ENCODE measurements at regions not wholly inside any gene's neighbourhood (a gene's known extent, or its start where the extent isn't known, plus 50 kb on each side); places are given as distances from the start of the nearest gene placed in this dataset.

GRCh38 chr18:40995529-40995928 lies 959.5 kb upstream of the PIK3C3 start:
- H3K4me1 ChIP-seq (ENCODE audit: control insufficient read depth, insufficient read depth, low read length), result no peaks in the 10 kb centered on the region
- Mint-ChIP-seq H3K9me3 (peaks cover 16 to 22% of the 10 kb centered on the region in 2 donors), H3K27ac (no peak overlapping the region), H3K4me3 (no peak overlapping the region), H3K4me1 (no peaks in the 10 kb centered on the region), H3K36me3 (peaks cover 6% of the 10 kb centered on the region), H3K27me3 (ENCODE audit: low read depth in 2 of 2) (no peaks in the 10 kb centered on the region)
- no peaks in the 10 kb centered on the region for H3K36me3 ChIP-seq (ENCODE audit: control insufficient read depth, insufficient read depth, low read length)
- H3K27me3 ChIP-seq (ENCODE audit: control insufficient read depth, insufficient read depth, low read length), result no peaks in the 10 kb centered on the region
- intact Hi-C loops (cut with micrococcal nuclease), result no loop called here
- no peak for DNase-seq
- H3K4me3 ChIP-seq (ENCODE audit: low read length), result no peak overlapping the region
- WGBS (ENCODE audit: insufficient coverage), result no CpG with 5 or more reads among the region's 1 CpG
- no peak for TF ChIP-seq CTCF (IDR thresholded peaks at IDR 0.05)
- H3K27ac ChIP-seq (ENCODE audit: low read length), result no peak overlapping the region
- no peaks in the 10 kb centered on the region for H3K9me3 ChIP-seq (ENCODE audit: control insufficient read depth, insufficient read depth, low read length)
- no peak for ATAC-seq

DNA sequence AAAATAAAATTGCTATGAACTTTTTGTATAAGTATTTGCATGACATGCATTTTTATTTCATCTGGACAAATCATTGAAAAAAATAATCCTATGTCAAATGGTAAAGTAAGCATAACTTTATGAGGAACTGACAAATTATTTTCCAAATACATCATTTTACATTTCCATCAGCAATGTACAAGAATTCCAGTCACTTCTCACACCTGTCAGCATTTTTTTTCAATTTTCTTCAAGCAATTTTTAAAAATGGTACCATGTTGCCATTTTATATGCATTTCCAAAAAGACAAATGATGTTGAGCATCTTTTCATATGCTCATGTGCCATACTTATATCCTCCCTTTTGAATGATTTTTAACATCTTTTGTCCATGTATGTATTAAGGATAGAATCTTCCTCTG lies 961.7 kb upstream of the PIK3C3 start:
- no peaks in the 10 kb centered on the region for H3K9me3 ChIP-seq (ENCODE audit: control insufficient read depth, insufficient read depth, low read length)

GRCh38 chr18:40987581-40987980 lies 967.5 kb upstream of the PIK3C3 start:
- no peak for TF ChIP-seq CTCF (IDR thresholded peaks at IDR 0.05)
- no peaks in the 10 kb centered on the region for H3K27me3 Mint-ChIP-seq (ENCODE audit: low read depth in 2 of 2)
- H3K27me3 ChIP-seq (ENCODE audit: control insufficient read depth, insufficient read depth, low read length), result no peaks in the 10 kb centered on the region
- H3K4me1 Mint-ChIP-seq, result no peaks in the 10 kb centered on the region
- H3K36me3 Mint-ChIP-seq, result no peaks in the 10 kb centered on the region
- H3K4me3 Mint-ChIP-seq, result no peak overlapping the region
- H3K9me3 ChIP-seq (ENCODE audit: control insufficient read depth, insufficient read depth, low read length), result peaks cover 3% of the 10 kb centered on the region
- no peak overlapping the region for H3K27ac Mint-ChIP-seq
- H3K4me1 ChIP-seq (ENCODE audit: control insufficient read depth, insufficient read depth, low read length), result no peaks in the 10 kb centered on the region
- H3K36me3 ChIP-seq (ENCODE audit: control insufficient read depth, insufficient read depth, low read length), result no peaks in the 10 kb centered on the region
- peaks cover 8 to 20% of the 10 kb centered on the region in 2 donors for H3K9me3 Mint-ChIP-seq
- ATAC-seq (no peak), DNase-seq (no peak)
- no peak overlapping the region for H3K4me3 ChIP-seq (ENCODE audit: low read length)
- 100% methylated on average over 1 of the region's 1 CpG for WGBS (ENCODE audit: insufficient coverage)
- no peak overlapping the region for H3K27ac ChIP-seq (ENCODE audit: low read length)
- intact Hi-C loops (cut with micrococcal nuclease), result no loop called here

More for the DNA sequence above, 961.7 kb upstream of the PIK3C3 start:
- Mint-ChIP-seq H3K4me3 (no peak overlapping the region), H3K4me1 (no peaks in the 10 kb centered on the region), H3K9me3 (peaks cover 12 to 16% of the 10 kb centered on the region in 2 donors), H3K27me3 (ENCODE audit: low read depth in 2 of 2) (no peaks in the 10 kb centered on the region), H3K36me3 (peaks cover 6% of the 10 kb centered on the region), H3K27ac (no peak overlapping the region)
- no peaks in the 10 kb centered on the region for H3K36me3 ChIP-seq (ENCODE audit: control insufficient read depth, insufficient read depth, low read length)
- ATAC-seq (no peak), DNase-seq (no peak)
- H3K27me3 ChIP-seq (ENCODE audit: control insufficient read depth, insufficient read depth, low read length), result no peaks in the 10 kb centered on the region
- no peak overlapping the region for H3K4me3 ChIP-seq (ENCODE audit: low read length)
- TF ChIP-seq CTCF (IDR thresholded peaks at IDR 0.05), result no peak
- intact Hi-C loops (cut with micrococcal nuclease), result no loop called here
- H3K4me1 ChIP-seq (ENCODE audit: control insufficient read depth, insufficient read depth, low read length), result no peaks in the 10 kb centered on the region
- no peak overlapping the region for H3K27ac ChIP-seq (ENCODE audit: low read length)

GRCh38 chr18:40985436-40985835 lies 969.6 kb upstream of the PIK3C3 start:
- no peak overlapping the region for H3K4me3 ChIP-seq (ENCODE audit: low read length)
- ATAC-seq (no peak), DNase-seq (no peak)
- no peaks in the 10 kb centered on the region for H3K27me3 Mint-ChIP-seq (ENCODE audit: low read depth in 2 of 2)
- no peaks in the 10 kb centered on the region for H3K27me3 ChIP-seq (ENCODE audit: control insufficient read depth, insufficient read depth, low read length)
- no peaks in the 10 kb centered on the region for H3K4me1 ChIP-seq (ENCODE audit: control insufficient read depth, insufficient read depth, low read length)
- no peaks in the 10 kb centered on the region for H3K36me3 Mint-ChIP-seq
- no peak overlapping the region for H3K27ac Mint-ChIP-seq
- H3K4me3 Mint-ChIP-seq, result no peak overlapping the region
- H3K4me1 Mint-ChIP-seq, result no peaks in the 10 kb centered on the region
- no peaks in the 10 kb centered on the region for H3K36me3 ChIP-seq (ENCODE audit: control insufficient read depth, insufficient read depth, low read length)
- no peak overlapping the region for H3K27ac ChIP-seq (ENCODE audit: low read length)
- intact Hi-C loops (cut with micrococcal nuclease), result no loop called here
- WGBS (ENCODE audit: insufficient coverage), result 70% methylated on average over 5 of the region's 5 CpGs
- H3K9me3 Mint-ChIP-seq, result peaks cover 5 to 18% of the 10 kb centered on the region in 2 donors
- peaks cover 3% of the 10 kb centered on the region for H3K9me3 ChIP-seq (ENCODE audit: control insufficient read depth, insufficient read depth, low read length)
- TF ChIP-seq CTCF (IDR thresholded peaks at IDR 0.05), result no peak
